A549 (cell line): ENCODE measurements at regions not wholly inside any gene's neighbourhood (a gene's known extent, or its start where the extent isn't known, plus 50 kb on each side); places are given as distances from the start of the nearest gene placed in this dataset.

Experiments
- ATAC-seq, 2 experiments: fragments of 200-7000 bp in 1 of 2; fragments of >200 bp in 1 of 2; cut with Nextera tagmentation in 1 of 2; cut with Tn5 transposase in 1 of 2; 3 replicates each; pipeline versions ENCODE4 v1.8.0 to v1.9.1; 2018 to 2020; ENCODE audit warnings: mild to moderate bottlenecking in 1 of 2, moderate library complexity in 1 of 2
- CTCF ChIA-PET: fragments of 300-600 bp; sonication (Branson Sonifier 250); formaldehyde crosslinking; extraction: SDS; loops from one replicate; lab custom pipeline; 2021; ENCODE audit warnings: antibody characterized with exemption, inconsistent platforms; lab: Yijun Ruan, JAX
- POLR2A ChIA-PET: fragments of 350-600 bp; formaldehyde crosslinking; extraction: SDS; loops from one replicate; lab custom pipeline; 2021; ENCODE audit warnings: antibody characterized with exemption, inconsistent platforms; lab: Yijun Ruan, JAX
- DNase-seq, 2 experiments: peaks; one replicate each; pipeline versions ENCODE4 v3.0.0 to v3.0.0-alpha.2; 2011 to 2016; ENCODE audit warnings: low read depth in 1 of 2, low spot score in 1 of 2
- FAIRE-seq: peaks from 2 replicates; lab custom pipeline; 2011; peaks lifted over from hg19 to GRCh38; lab: Jason Lieb, UNC
- H3K27ac ChIP-seq, 2 experiments: fragments of >200 bp; sonication (Bioruptor Twin); formaldehyde crosslinking; 3 replicates each; pipeline ENCODE4 v1.5.1; 2016 to 2017
- H3K4me1 ChIP-seq: fragments of >200 bp; sonication (Bioruptor Twin); formaldehyde crosslinking; 3 replicates; pipeline ENCODE4 v1.6.1; 2016
- H3K4me2 ChIP-seq: fragments of >200 bp; sonication (Bioruptor Twin); formaldehyde crosslinking; 3 replicates; pipeline ENCODE4 v1.6.1; 2016
- H3K4me3 ChIP-seq: fragments of >200 bp; sonication (Bioruptor Twin); formaldehyde crosslinking; 3 replicates; pipeline ENCODE4 v1.5.1; 2016
- H3K9me3 ChIP-seq: fragments of >200 bp; sonication (Bioruptor Twin); formaldehyde crosslinking; 3 replicates; pipeline ENCODE4 v1.6.1; 2016
- CEBPB ChIP-seq, 2 experiments: fragments of >200 bp in 1 of 2; sonication (Bioruptor Twin) in 1 of 2; formaldehyde crosslinking in 1 of 2; IDR thresholded peaks; 2 replicates each; pipeline ENCODE4 v1.6.1; 2012 to 2016
- CHD2 ChIP-seq: fragments of 150-350 bp; IDR thresholded peaks from 2 replicates; pipeline ENCODE4 v1.6.1; 2014; ENCODE audit warnings: low read length; ENCODE audit not compliant: partially characterized antibody
- CTCF ChIP-seq: fragments of >200 bp; sonication (Bioruptor Twin); formaldehyde crosslinking; IDR thresholded peaks from 3 replicates; pipeline ENCODE4 v1.5.1; 2016
- EHMT2 ChIP-seq: fragments of 200-600 bp; sonication (generic); IDR thresholded peaks from 2 replicates; pipeline ENCODE4 v1.6.1; 2016; ENCODE audit warnings: antibody characterized with exemption, low read depth, mild to moderate bottlenecking, moderate library complexity
- ELK1 ChIP-seq: fragments of 150-350 bp; IDR thresholded peaks from 2 replicates; pipeline ENCODE4 v1.6.1; 2014; ENCODE audit warnings: low read depth, mild to moderate bottlenecking, low read length
- EP300 ChIP-seq, 2 experiments: fragments of >200 bp; sonication (Bioruptor Twin); formaldehyde crosslinking; IDR thresholded peaks; 2 replicates in 1 of 2; 3 replicates in 1 of 2; pipeline ENCODE4 v1.6.1; 2016 to 2017
- FOSB ChIP-seq: fragments of 250-450 bp; sonication (Bioruptor Pico); IDR thresholded peaks from 2 replicates; pipeline ENCODE4 v1.5.0; 2020; ENCODE audit warnings: mild to moderate bottlenecking, moderate library complexity
- GATA3 ChIP-seq: IDR thresholded peaks from 2 replicates; pipeline ENCODE4 v1.6.1; 2012; ENCODE audit warnings: borderline replicate concordance
- HDAC2 ChIP-seq: fragments of 200-600 bp; sonication (generic); IDR thresholded peaks from 2 replicates; pipeline ENCODE4 v1.6.1; 2016
- HES2 ChIP-seq: fragments of >200 bp; sonication (Bioruptor Twin); formaldehyde crosslinking; IDR thresholded peaks from 2 replicates; pipeline ENCODE4 v1.6.1; 2016
- HOXB5 ChIP-seq: fragments of 250-450 bp; sonication (Bioruptor Pico); IDR thresholded peaks from 2 replicates; pipeline ENCODE4 v1.5.0; 2020; ENCODE audit warnings: mild to moderate bottlenecking, moderate library complexity
- JUN ChIP-seq, 2 experiments: fragments of >200 bp; sonication (Bioruptor Twin); formaldehyde crosslinking; IDR thresholded peaks; 2 replicates in 1 of 2; 3 replicates in 1 of 2; pipeline ENCODE4 v1.6.1; 2016 to 2017
- JUNB ChIP-seq: fragments of >200 bp; sonication (Bioruptor Twin); formaldehyde crosslinking; IDR thresholded peaks from 2 replicates; pipeline ENCODE4 v1.6.1; 2016
- KDM1A ChIP-seq: fragments of 200-600 bp; sonication (generic); IDR thresholded peaks from 2 replicates; pipeline ENCODE4 v1.6.1; 2016; ENCODE audit warnings: low read depth, mild to moderate bottlenecking
- KDM5A ChIP-seq: fragments of 200-600 bp; sonication (generic); IDR thresholded peaks from 2 replicates; pipeline ENCODE4 v1.6.1; 2016; ENCODE audit warnings: antibody characterized with exemption, mild to moderate bottlenecking
- MAFK ChIP-seq: fragments of 450-650 bp; IDR thresholded peaks from 2 replicates; pipeline ENCODE4 v1.6.1; 2014; ENCODE audit not compliant: partially characterized antibody
- MAX ChIP-seq: IDR thresholded peaks from 2 replicates; pipeline ENCODE4 v1.6.1; 2012
- MAZ ChIP-seq: fragments of 150-350 bp; IDR thresholded peaks from 2 replicates; pipeline ENCODE4 v1.6.1; 2014; ENCODE audit warnings: antibody characterized with exemption, low read depth, low read length, borderline replicate concordance
- MYC ChIP-seq: IDR thresholded peaks from 2 replicates; pipeline ENCODE4 v1.6.1; 2012; ENCODE audit warnings: mild to moderate bottlenecking, inconsistent platforms, low read length, improper control_type of control experiment, borderline replicate concordance
- NPAS2 ChIP-seq: fragments of 250-450 bp; sonication (Bioruptor Pico); IDR thresholded peaks from 2 replicates; pipeline ENCODE4 v1.8.0; 2022; ENCODE audit warnings: mild to moderate bottlenecking, moderate library complexity, borderline replicate concordance
- POLR2A ChIP-seq: IDR thresholded peaks from 2 replicates; pipeline ENCODE4 v1.6.1; 2012; ENCODE audit warnings: mild to moderate bottlenecking, low read length
- RAD21 ChIP-seq, 2 experiments: fragments of >200 bp in 1 of 2; sonication (Bioruptor Twin) in 1 of 2; formaldehyde crosslinking in 1 of 2; IDR thresholded peaks in 1 of 2; conservative IDR thresholded peaks in 1 of 2; 2 replicates in 1 of 2; 3 replicates in 1 of 2; pipeline ENCODE4 v1.6.1; 2012 to 2018; ENCODE audit warnings: inconsistent platforms in 1 of 2
- RARB ChIP-seq: fragments of 250-450 bp; sonication (Bioruptor Pico); IDR thresholded peaks from 2 replicates; pipeline ENCODE4 v1.8.0; 2021; ENCODE audit warnings: mild to moderate bottlenecking, moderate library complexity
- RCOR1 ChIP-seq: fragments of 150-350 bp; IDR thresholded peaks from 2 replicates; pipeline ENCODE4 v1.6.1; 2014; ENCODE audit warnings: antibody characterized with exemption, low read length, low read depth
- REST ChIP-seq: fragments of 200-600 bp; sonication (generic); IDR thresholded peaks from 2 replicates; pipeline ENCODE4 v1.6.1; 2016; ENCODE audit warnings: antibody characterized with exemption, mild to moderate bottlenecking, moderate library complexity
- ZC3H11A ChIP-seq: fragments of 450-650 bp; IDR thresholded peaks from 2 replicates; pipeline ENCODE4 v1.6.1; 2014; ENCODE audit warnings: antibody characterized with exemption, mild to moderate bottlenecking
- ZFP36 ChIP-seq: fragments of 450-650 bp; IDR thresholded peaks from 2 replicates; pipeline ENCODE4 v1.6.1; 2014; ENCODE audit warnings: borderline replicate concordance; ENCODE audit not compliant: partially characterized antibody
- WGBS: methylation state at CpG from one replicate; pipeline ENCODE4 v1.1.6; 2017; ENCODE audit errors: missing lambda C conversion rate; 5-methylcytosine and 5-hydroxymethylcytosine counted together

- ATAC-seq (no peak), DNase-seq (no peak), FAIRE-seq (no peak)
- Histone ChIP-seq H3K4me1 (no peaks in the 10 kb centered on the region), H3K9me3 (no peaks in the 10 kb centered on the region), H3K4me2 (no peak overlapping the region; the same call in 2 of the 3 replicates), H3K4me3 (no peak overlapping the region), H3K27ac (peak overlapping the region in 1 of 2 experiments; percentile 50; a peak in 1 of 6 replicates)
- ChIA-PET CTCF (no interaction called here), POLR2A (no interaction called here)
- 14% methylated on average over 1 of the region's 1 CpG for WGBS
- TF ChIP-seq MYC = no peak
- TF ChIP-seq MAFK = peak; percentile 5
Observed at GRCh38 chr3:176766862-176767261, 430.4 kb downstream of the TBL1XR1 start.

- TF ChIP-seq POLR2A (no peak), RARB (no peak), CEBPB (IDR thresholded peaks at IDR 0.05) (no peak), RCOR1 (no peak), MAFK (no peak), CTCF (no peak), JUN (IDR thresholded peaks at IDR 0.05) (no peak), REST (no peak), EP300 (IDR thresholded peaks at IDR 0.05) (no peak), HDAC2 (no peak), MAX (no peak), ZFP36 (no peak)
- Histone ChIP-seq H3K4me3 (no peak overlapping the region), H3K4me1 (no peaks in the 10 kb centered on the region), H3K9me3 (no peaks in the 10 kb centered on the region), H3K27ac (no peak overlapping the region), H3K4me2 (no peak overlapping the region)
- DNase-seq (no peak), ATAC-seq (no peak), FAIRE-seq (no peak)
- POLR2A ChIA-PET = no interaction called here
- WGBS = 58% methylated on average over 3 of the region's 3 CpGs
- CTCF ChIA-PET = no interaction called here
Observed at GRCh38 chr3:176765382-176765900, 431.8 kb downstream of the TBL1XR1 start.

GRCh38 chr3:176759815-176760506, 437.3 kb downstream of the TBL1XR1 start:
- FAIRE-seq = no peak
- CTCF ChIA-PET = no interaction called here
- TF ChIP-seq POLR2A = no peak
- TF ChIP-seq JUN (IDR thresholded peaks at IDR 0.05) = no peak
- TF ChIP-seq JUNB = no peak
- no peak for TF ChIP-seq KDM1A
- TF ChIP-seq EHMT2 = no peak
- TF ChIP-seq HOXB5 (CRISPR knock-in tag) = no peak
- no peak for TF ChIP-seq ZFP36
- no peak for TF ChIP-seq HES2
- TF ChIP-seq ELK1 = no peak
- TF ChIP-seq RCOR1 = no peak
- TF ChIP-seq RAD21 (conservative IDR thresholded peaks at IDR 0.05 in 1 of 2, IDR thresholded peaks at IDR 0.05 in 1 of 2) = no peak
- TF ChIP-seq NPAS2 (CRISPR knock-in tag) = no peak
- no peak for TF ChIP-seq CHD2
- TF ChIP-seq MAZ = no peak
- TF ChIP-seq MAX = no peak
- no peak for TF ChIP-seq KDM5A
- no peak for TF ChIP-seq FOSB (CRISPR knock-in tag)
- TF ChIP-seq GATA3 = no peak
- no peak for TF ChIP-seq ZC3H11A

More at GRCh38 chr3:176759815-176760506, 437.3 kb downstream of the TBL1XR1 start:
- no peaks in the 10 kb centered on the region for H3K4me1 ChIP-seq
- no peaks in the 10 kb centered on the region for H3K9me3 ChIP-seq
- DNase-seq (no peak), ATAC-seq (no peak)
- H3K4me2 ChIP-seq = no peak overlapping the region
- POLR2A ChIA-PET = no interaction called here
- H3K27ac ChIP-seq = no peak overlapping the region
- no peak overlapping the region for H3K4me3 ChIP-seq
